ENCODE measurements at regions not wholly inside any gene's neighbourhood (a gene's known extent, or its start where the extent isn't known, plus 50 kb on each side); places are given as distances from the start of the nearest gene placed in this dataset.

DNA sequence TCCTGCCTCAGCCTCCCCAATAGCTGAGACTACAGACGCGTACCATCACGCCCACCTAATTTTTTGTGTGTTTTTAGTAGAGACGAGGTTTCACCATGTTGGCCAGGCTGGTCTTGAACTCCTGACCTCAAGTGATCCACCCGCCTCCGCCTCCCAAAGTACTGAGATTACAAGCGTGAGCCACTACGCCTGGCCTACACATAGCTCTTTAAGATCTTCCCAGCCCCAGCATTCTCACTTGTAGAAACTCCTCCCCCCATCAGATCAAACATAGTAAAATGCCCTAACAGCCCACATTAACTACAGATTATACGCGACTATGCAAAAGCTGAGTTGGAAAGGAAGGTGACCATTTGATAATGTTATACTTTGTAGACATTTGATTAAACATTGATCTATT is 634.8 kb downstream of the MATN1 start:
- no peaks in the 10 kb centered on the region for H3K9me3 ChIP-seq
- H3K4me1 ChIP-seq: peaks cover 6 to 37% of the 10 kb centered on the region in 2 donors
- H3K27ac ChIP-seq: no peak overlapping the region
- H3K4me3 ChIP-seq (replicated peaks in 1 of 3): no peak overlapping the region
- WGBS, 2 donors: 44 to 50% methylated on average over 10 of the region's 10 CpGs
- TF ChIP-seq, protein P1, sequence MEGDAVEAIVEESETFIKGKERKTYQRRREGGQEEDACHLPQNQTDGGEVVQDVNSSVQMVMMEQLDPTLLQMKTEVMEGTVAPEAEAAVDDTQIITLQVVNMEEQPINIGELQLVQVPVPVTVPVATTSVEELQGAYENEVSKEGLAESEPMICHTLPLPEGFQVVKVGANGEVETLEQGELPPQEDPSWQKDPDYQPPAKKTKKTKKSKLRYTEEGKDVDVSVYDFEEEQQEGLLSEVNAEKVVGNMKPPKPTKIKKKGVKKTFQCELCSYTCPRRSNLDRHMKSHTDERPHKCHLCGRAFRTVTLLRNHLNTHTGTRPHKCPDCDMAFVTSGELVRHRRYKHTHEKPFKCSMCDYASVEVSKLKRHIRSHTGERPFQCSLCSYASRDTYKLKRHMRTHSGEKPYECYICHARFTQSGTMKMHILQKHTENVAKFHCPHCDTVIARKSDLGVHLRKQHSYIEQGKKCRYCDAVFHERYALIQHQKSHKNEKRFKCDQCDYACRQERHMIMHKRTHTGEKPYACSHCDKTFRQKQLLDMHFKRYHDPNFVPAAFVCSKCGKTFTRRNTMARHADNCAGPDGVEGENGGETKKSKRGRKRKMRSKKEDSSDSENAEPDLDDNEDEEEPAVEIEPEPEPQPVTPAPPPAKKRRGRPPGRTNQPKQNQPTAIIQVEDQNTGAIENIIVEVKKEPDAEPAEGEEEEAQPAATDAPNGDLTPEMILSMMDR (IDR thresholded peaks at IDR 0.05): no peak
- no peak for TF ChIP-seq POLR2A (IDR thresholded peaks at IDR 0.05)
- DNase-seq: peak; percentile 12 to 23
- H3K36me3 ChIP-seq: no peaks in the 10 kb centered on the region
- intact Hi-C loops (cut with DNase I): loop anchor here (10.0 kb wide), 1 partner anchor 294 kb away; no protein-coding TSS in a partner anchor
- no peaks in the 10 kb centered on the region for H3K27me3 ChIP-seq

DNA sequence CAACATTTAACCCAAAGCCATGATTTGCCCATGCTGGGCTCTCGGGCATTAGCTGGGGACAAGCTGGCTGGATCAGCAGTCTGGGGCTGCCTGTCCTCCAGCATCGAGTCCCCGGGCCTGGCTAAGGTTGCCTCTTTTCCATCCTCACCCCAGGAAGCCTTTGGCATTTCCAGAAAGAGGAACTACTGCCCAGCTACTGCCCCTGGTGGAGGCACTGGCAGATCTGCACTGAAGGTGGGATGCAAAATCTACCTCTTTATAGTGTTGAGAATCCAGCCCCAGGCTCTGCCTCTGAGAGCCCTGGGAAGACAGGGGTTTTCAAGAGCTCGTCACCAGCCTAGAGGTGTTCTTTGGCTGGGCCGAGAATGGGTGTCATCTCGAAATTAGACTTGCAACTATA is 635.9 kb downstream of the MATN1 start:
- no peaks in the 10 kb centered on the region for H3K9me3 ChIP-seq
- TF ChIP-seq POLR2A (IDR thresholded peaks at IDR 0.05): no peak
- TF ChIP-seq, protein P1 (IDR thresholded peaks at IDR 0.05): no peak
- intact Hi-C loops (cut with DNase I): loop anchor here (10.0 kb wide), 1 partner anchor 293 kb away; no protein-coding TSS in a partner anchor
- H3K4me3 ChIP-seq (replicated peaks in 1 of 3): no peak overlapping the region
- WGBS, 2 donors: 63% methylated on average over 6 of the region's 6 CpGs
- no peak overlapping the region for H3K27ac ChIP-seq
- H3K36me3 ChIP-seq: no peaks in the 10 kb centered on the region
- H3K4me1 ChIP-seq: peaks cover 6 to 42% of the 10 kb centered on the region in 2 donors
- DNase-seq: no peak
- H3K27me3 ChIP-seq: no peaks in the 10 kb centered on the region

DNA sequence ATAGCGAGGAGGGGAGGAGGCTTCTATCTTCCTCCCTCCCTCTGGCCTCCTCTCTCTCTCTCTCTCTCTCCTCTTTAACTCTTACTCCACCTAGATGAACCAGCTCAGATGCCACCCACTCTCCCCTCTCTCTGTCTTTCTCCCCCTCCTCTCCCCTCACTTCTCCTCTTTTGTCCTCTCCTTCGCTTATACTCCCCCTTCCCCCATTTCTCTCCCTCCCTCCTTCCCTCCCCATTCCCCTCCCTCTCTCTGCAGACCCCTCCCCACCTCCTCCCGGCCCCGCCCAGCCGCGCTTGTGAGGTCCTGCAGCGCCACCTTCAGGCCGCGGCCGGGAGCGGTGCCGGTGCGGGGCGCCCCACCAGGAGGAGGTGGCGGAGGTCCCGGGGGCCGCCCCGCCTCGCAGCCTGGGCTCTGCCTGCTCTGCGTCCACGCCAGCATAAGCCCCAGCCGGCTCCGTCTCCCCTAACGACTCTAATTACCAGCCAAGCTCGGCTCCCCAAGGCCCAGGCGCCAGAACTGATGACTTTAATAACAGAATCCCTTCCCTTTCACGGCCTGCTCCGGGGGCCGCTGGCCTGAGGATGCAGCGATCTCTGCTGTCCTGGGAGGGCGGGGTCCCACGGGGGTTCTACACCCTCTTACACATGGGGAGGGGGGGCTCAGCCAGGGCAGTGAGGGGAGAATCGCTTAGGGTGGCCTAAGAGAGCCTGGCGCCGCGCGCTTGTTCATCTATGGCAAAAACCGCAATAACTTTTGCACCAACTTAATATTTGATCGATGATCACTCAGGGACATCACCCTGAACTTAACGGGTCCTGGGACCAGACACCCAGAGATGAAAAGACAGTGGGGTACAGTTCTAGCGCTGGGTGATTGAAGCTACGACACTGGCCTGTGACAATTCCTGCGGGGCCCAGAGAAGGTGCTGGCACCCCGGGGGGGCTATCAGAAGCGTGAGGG is 637.3 kb downstream of the MATN1 start:
- no peak overlapping the region for H3K4me3 ChIP-seq (replicated peaks in 1 of 3)
- H3K36me3 ChIP-seq: no peaks in the 10 kb centered on the region
- WGBS, 2 donors: 22 to 24% methylated on average over 37 to 41 of the region's 45 CpGs
- H3K9me3 ChIP-seq: no peaks in the 10 kb centered on the region
- TF ChIP-seq POLR2A (IDR thresholded peaks at IDR 0.05): no peak
- TF ChIP-seq, protein P1 (IDR thresholded peaks at IDR 0.05): peak in 4 of 6 experiments; percentile 24 to 55 (median 36)
- H3K4me1 ChIP-seq: peaks cover 6 to 42% of the 10 kb centered on the region in 2 donors
- intact Hi-C loops (cut with DNase I): loop anchor here (10.0 kb wide), 1 partner anchor 291 kb away; no protein-coding TSS in a partner anchor
- peak; percentile 14 to 24 for DNase-seq
- H3K27me3 ChIP-seq: no peaks in the 10 kb centered on the region
- H3K27ac ChIP-seq: no peak overlapping the region

DNA sequence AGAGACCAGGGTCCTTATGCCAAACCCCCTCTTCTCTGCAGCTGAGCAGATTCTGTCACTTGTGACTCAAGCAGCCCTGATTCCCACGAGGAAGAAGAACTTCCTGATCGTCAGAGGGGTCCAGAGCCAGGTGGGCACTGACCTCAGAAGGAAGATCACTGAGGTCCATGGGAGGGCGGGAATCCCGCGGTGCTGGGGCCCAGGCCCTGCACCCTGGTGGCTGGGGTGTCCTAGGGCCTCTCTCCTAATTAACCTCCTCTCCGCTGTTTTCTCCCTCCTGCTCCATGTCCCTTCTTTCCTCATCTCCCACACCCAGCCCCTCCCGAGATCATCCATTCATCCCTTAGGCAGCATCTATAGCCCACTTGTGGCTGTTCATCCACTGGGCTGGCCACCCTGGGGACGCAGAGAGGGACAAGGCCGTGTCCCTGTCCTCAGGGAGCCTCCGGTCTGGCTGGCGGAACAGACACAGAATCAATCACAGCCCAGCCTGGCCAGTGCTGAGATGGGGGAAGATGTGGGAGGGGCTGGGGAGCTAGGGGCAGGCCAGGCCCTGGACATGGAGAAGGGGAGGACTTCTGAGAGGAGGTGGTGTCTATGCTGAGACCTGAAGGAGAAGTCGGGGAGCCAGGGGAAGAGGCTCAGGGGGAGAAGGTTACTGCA is 638.3 kb downstream of the MATN1 start:
- Histone ChIP-seq H3K9me3 (no peaks in the 10 kb centered on the region), H3K4me1 (peaks cover 6 to 42% of the 10 kb centered on the region in 2 donors), H3K27ac (no peak overlapping the region), H3K4me3 (replicated peaks in 1 of 3) (no peak overlapping the region), H3K27me3 (no peaks in the 10 kb centered on the region), H3K36me3 (no peaks in the 10 kb centered on the region)
- 70% methylated on average over 12 of the region's 12 CpGs for WGBS, 2 donors
- intact Hi-C loops (cut with DNase I): loop anchor here (10.0 kb wide), 1 partner anchor 290 kb away; no protein-coding TSS in a partner anchor
- TF ChIP-seq, protein P1 (IDR thresholded peaks at IDR 0.05): no peak
- TF ChIP-seq POLR2A (IDR thresholded peaks at IDR 0.05): no peak
- no peak for DNase-seq

Measured in thyroid gland (tissue), 4 donors.